OCI-LY1 (cell line): ENCODE measurements at regions not wholly inside any gene's neighbourhood (a gene's known extent, or its start where the extent isn't known, plus 50 kb on each side); places are given as distances from the start of the nearest gene placed in this dataset.

Experiments
- H2AFZ ChIP-seq: fragments of 200-600 bp; sonication (generic), shearing (Covaris generic); 2 replicates; pipeline ENCODE4 v1.6.0; 2014; ENCODE audit warnings: antibody characterized with exemption, mild to moderate bottlenecking, low read length
- H3F3A ChIP-seq: fragments of 200-600 bp; sonication (generic), shearing (Covaris generic); 2 replicates; pipeline ENCODE4 v1.6.0; 2014; ENCODE audit warnings: mild to moderate bottlenecking, antibody characterized with exemption, low read length, moderate library complexity; ENCODE audit not compliant: insufficient read depth
- H3K27ac ChIP-seq: fragments of 200-600 bp; sonication (generic); 2 replicates; pipeline ENCODE4 v1.5.1; 2014; ENCODE audit warnings: low read length, mixed run types, mild to moderate bottlenecking, low read depth; ENCODE audit not compliant: poor library complexity, severe bottlenecking
- H3K27me3 ChIP-seq: fragments of 200-600 bp; sonication (generic); 2 replicates; pipeline ENCODE4 v1.6.0; 2014; ENCODE audit warnings: antibody characterized with exemption, mild to moderate bottlenecking, low read length, moderate library complexity; ENCODE audit not compliant: insufficient read depth
- H3K36me3 ChIP-seq: fragments of 200-600 bp; sonication (generic); 2 replicates; pipeline ENCODE4 v1.6.1; 2014; ENCODE audit warnings: mild to moderate bottlenecking, antibody characterized with exemption, low read length, moderate library complexity, mixed read lengths; ENCODE audit not compliant: insufficient read depth
- H3K4me1 ChIP-seq: fragments of 200-600 bp; sonication (generic); 2 replicates; pipeline ENCODE4 v1.5.1; 2014; ENCODE audit warnings: mild to moderate bottlenecking, low read length, moderate library complexity; ENCODE audit not compliant: insufficient read depth, severe bottlenecking
- H3K4me2 ChIP-seq: fragments of 200-600 bp; sonication (generic), shearing (Covaris generic); 2 replicates; pipeline ENCODE4 v1.6.1; 2014; ENCODE audit warnings: low read length
- H3K4me3 ChIP-seq: fragments of 200-600 bp; sonication (generic); 2 replicates; pipeline ENCODE4 v1.5.1; 2014; ENCODE audit warnings: low read length, low read depth, mild to moderate bottlenecking, mixed read lengths; ENCODE audit not compliant: poor library complexity, severe bottlenecking
- H3K79me2 ChIP-seq: fragments of 200-600 bp; shearing (Covaris generic); 2 replicates; pipeline ENCODE4 v1.6.1; 2016; ENCODE audit warnings: mixed run types, low read length, mixed read lengths; ENCODE audit not compliant: insufficient read depth
- H3K9ac ChIP-seq: fragments of 200-600 bp; sonication (generic), shearing (Covaris generic); 2 replicates; pipeline ENCODE4 v1.6.1; 2014; ENCODE audit warnings: mild to moderate bottlenecking, low read length, mixed read lengths
- H3K9me2 ChIP-seq: fragments of 200-600 bp; sonication (generic), shearing (Covaris generic); 2 replicates; pipeline ENCODE4 v1.6.1; 2014; ENCODE audit warnings: low read depth, mild to moderate bottlenecking, low read length, mixed read lengths
- H3K9me3 ChIP-seq: fragments of 200-600 bp; shearing (Covaris generic); 2 replicates; pipeline ENCODE4 v1.6.1; 2014; ENCODE audit warnings: low read length, mixed read lengths
- H4K20me1 ChIP-seq: fragments of 200-600 bp; sonication (generic), shearing (Covaris generic); 2 replicates; pipeline ENCODE4 v1.6.0; 2016; ENCODE audit warnings: mild to moderate bottlenecking, low read length; ENCODE audit not compliant: insufficient read depth
- EZH2 ChIP-seq: fragments of 200-600 bp; sonication (generic), shearing (Covaris generic); IDR thresholded peaks from 2 replicates; pipeline ENCODE4 v1.8.0; 2017; ENCODE audit warnings: borderline replicate concordance, mixed run types, mild to moderate bottlenecking, antibody characterized with exemption, low read length, moderate library complexity, mixed read lengths
- TF ChIP-seq, protein P1 (sequence below): fragments of 200-600 bp; sonication (generic), shearing (Covaris generic); IDR thresholded peaks from 2 replicates; pipeline ENCODE4 v1.5.1; 2017; ENCODE audit warnings: mild to moderate bottlenecking, antibody characterized with exemption, low read length, moderate library complexity, mixed read lengths

DNA sequence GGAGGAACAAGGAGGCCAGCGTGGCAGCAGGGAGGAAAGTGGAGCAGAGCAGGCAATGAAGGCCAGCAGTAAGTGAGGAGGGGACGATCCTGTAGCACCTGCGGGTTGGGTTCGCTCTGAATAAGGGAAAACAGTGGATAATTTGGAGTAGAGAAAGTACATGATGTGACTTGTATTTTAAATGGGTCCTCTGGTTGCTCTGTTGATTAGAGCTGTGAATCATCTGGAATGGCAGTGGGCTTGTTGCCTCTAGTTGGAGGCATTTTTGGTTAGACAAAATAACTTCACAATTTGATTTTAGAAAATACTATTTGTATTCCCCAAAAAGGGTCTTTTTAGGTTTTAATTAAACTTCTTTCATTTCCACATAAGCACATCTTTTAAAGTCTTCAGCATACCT lies 277.4 kb downstream of the ARL4A start:
- no peaks in the 10 kb centered on the region for H3K27me3 ChIP-seq
- H3K9me3 ChIP-seq, result no peaks in the 10 kb centered on the region
- TF ChIP-seq, protein P1, sequence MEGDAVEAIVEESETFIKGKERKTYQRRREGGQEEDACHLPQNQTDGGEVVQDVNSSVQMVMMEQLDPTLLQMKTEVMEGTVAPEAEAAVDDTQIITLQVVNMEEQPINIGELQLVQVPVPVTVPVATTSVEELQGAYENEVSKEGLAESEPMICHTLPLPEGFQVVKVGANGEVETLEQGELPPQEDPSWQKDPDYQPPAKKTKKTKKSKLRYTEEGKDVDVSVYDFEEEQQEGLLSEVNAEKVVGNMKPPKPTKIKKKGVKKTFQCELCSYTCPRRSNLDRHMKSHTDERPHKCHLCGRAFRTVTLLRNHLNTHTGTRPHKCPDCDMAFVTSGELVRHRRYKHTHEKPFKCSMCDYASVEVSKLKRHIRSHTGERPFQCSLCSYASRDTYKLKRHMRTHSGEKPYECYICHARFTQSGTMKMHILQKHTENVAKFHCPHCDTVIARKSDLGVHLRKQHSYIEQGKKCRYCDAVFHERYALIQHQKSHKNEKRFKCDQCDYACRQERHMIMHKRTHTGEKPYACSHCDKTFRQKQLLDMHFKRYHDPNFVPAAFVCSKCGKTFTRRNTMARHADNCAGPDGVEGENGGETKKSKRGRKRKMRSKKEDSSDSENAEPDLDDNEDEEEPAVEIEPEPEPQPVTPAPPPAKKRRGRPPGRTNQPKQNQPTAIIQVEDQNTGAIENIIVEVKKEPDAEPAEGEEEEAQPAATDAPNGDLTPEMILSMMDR, result no peak
- no peak for TF ChIP-seq EZH2
- no peak overlapping the region for H3K4me2 ChIP-seq
- no peaks in the 10 kb centered on the region for H4K20me1 ChIP-seq
- no peaks in the 10 kb centered on the region for H3K79me2 ChIP-seq
- no peaks in the 10 kb centered on the region for H3K4me1 ChIP-seq
- H3F3A ChIP-seq, result no peaks in the 10 kb centered on the region
- no peak overlapping the region for H3K27ac ChIP-seq
- H3K9ac ChIP-seq, result no peak overlapping the region
- H3K9me2 ChIP-seq, result no peaks in the 10 kb centered on the region
- no peaks in the 10 kb centered on the region for H3K36me3 ChIP-seq
- H3K4me3 ChIP-seq, result no peak overlapping the region
- H2AFZ ChIP-seq, result no peak overlapping the region

DNA sequence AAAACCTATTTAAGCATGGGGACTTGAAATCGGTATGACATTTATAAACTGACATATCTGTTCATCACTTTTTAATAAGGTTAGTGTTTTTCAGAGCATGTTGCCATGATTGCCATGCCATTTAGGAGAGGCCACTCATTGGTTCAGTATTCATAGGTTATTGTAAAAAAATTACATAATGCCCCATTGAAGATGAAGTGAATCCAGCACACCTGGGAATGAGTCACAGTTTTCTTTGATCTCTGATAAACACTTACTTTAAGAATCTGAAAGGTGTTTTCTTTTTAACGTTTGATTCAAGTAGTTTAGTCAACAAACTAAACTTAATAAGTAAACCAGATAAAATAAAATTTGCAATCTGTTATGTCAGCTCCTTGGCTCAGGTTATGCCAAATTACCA lies 278.3 kb downstream of the ARL4A start:
- H4K20me1 ChIP-seq, result no peaks in the 10 kb centered on the region
- H3K4me3 ChIP-seq, result no peak overlapping the region
- no peaks in the 10 kb centered on the region for H3K4me1 ChIP-seq
- H3K27ac ChIP-seq, result no peak overlapping the region
- no peaks in the 10 kb centered on the region for H3K27me3 ChIP-seq
- H3K9me3 ChIP-seq, result no peaks in the 10 kb centered on the region
- H3K9me2 ChIP-seq, result no peaks in the 10 kb centered on the region
- no peaks in the 10 kb centered on the region for H3F3A ChIP-seq
- no peaks in the 10 kb centered on the region for H3K36me3 ChIP-seq
- H2AFZ ChIP-seq, result no peak overlapping the region
- TF ChIP-seq EZH2, result no peak
- TF ChIP-seq, protein P1, result no peak
- H3K9ac ChIP-seq, result no peak overlapping the region
- no peak overlapping the region for H3K4me2 ChIP-seq
- no peaks in the 10 kb centered on the region for H3K79me2 ChIP-seq

DNA sequence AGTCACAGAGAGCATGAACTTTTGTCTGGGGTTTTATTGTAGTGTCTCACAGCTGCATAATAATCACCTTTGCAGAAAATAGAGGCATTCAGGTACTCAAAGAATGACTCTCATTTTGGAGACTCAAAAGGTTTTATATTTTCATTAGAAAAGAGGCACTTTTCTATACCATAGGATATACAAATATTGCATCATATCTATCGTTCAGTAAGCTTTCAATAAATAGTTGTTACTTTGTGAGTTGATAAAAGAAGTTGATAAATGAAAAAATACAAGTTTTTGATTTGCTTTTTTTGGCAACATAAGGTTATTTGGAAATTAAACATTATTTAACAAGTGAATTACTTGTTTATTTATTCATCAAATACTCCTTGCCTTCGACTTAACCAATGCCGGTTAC lies 279.9 kb downstream of the ARL4A start:
- Histone ChIP-seq H3K4me1 (no peaks in the 10 kb centered on the region), H3K9ac (no peak overlapping the region), H3K9me2 (no peaks in the 10 kb centered on the region), H3K79me2 (no peaks in the 10 kb centered on the region), H3K36me3 (no peaks in the 10 kb centered on the region), H3K27ac (no peak overlapping the region), H2AFZ (no peak overlapping the region), H3K4me2 (no peak overlapping the region), H3K9me3 (no peaks in the 10 kb centered on the region), H3F3A (no peaks in the 10 kb centered on the region), H4K20me1 (no peaks in the 10 kb centered on the region), H3K27me3 (no peaks in the 10 kb centered on the region), H3K4me3 (no peak overlapping the region)
- no peak for TF ChIP-seq EZH2
- TF ChIP-seq, protein P1, result no peak
